Psoas muscle (tissue), 7 donors: ENCODE measurements at regions not wholly inside any gene's neighbourhood (a gene's known extent, or its start where the extent isn't known, plus 50 kb on each side); places are given as distances from the start of the nearest gene placed in this dataset.

Experiments
- ATAC-seq, 4 donors: fragments of 200-7000 bp; cut with Tn5 transposase; one replicate each; pipeline ENCODE4 v1.9.1; 2020; ENCODE audit warnings: moderate library complexity in 3 of 4, mild to moderate bottlenecking in 2 of 4
- DNase-seq, 2 donors: peaks; one replicate each; pipeline ENCODE4 v3.0.0-alpha.2; 2020
- H3K27ac ChIP-seq: fragments of 200-600 bp; one replicate; pipeline ENCODE4 v1.8.0; 2022
- H3K27me3 ChIP-seq, 3 donors: fragments of 200-600 bp in 1 of 3; one replicate each; pipeline versions ENCODE4 v1.6.1 to v1.8.0; 2013 to 2022; ENCODE audit warnings: low read length in 2 of 3, mild to moderate bottlenecking in 2 of 3, moderate library complexity in 1 of 3; ENCODE audit not compliant: insufficient read depth in 3 of 3
- H3K36me3 ChIP-seq, 2 donors: fragments of 200-600 bp in 1 of 2; one replicate each; pipeline versions ENCODE4 v1.6.1 to v1.8.0; 2013 to 2022; ENCODE audit warnings: low read depth in 1 of 2, mild to moderate bottlenecking in 1 of 2, moderate library complexity in 1 of 2; ENCODE audit not compliant: insufficient read depth in 1 of 2
- H3K4me1 ChIP-seq: fragments of 200-600 bp; one replicate; pipeline ENCODE4 v1.8.0; 2022
- H3K4me3 ChIP-seq: fragments of 200-600 bp; one replicate; pipeline ENCODE4 v1.8.0; 2022; ENCODE audit warnings: mild to moderate bottlenecking
- H3K9me3 ChIP-seq: fragments of 200-600 bp; one replicate; pipeline ENCODE4 v1.8.0; 2022
- WGBS, 3 donors: extraction: QIAGEN DNeasy Blood & Tissue Kit; methylation state at CpG; one replicate each; pipeline versions ENCODE4 v1.1.6 to v1.1.7; 2013; 5-methylcytosine and 5-hydroxymethylcytosine counted together
- intact Hi-C, 2 donors: fragments of 100-400 bp; cut with DNase I; formaldehyde crosslinking; loops; one replicate each; pipeline versions ENCODE4 v1.11.0 to v1.14.2; 2022
- TF ChIP-seq, protein P1 (sequence below): fragments of 200-600 bp; IDR thresholded peaks from one replicate; pipeline ENCODE4 v1.8.0; 2022; ENCODE audit warnings: antibody characterized with exemption
- donor health status: healthy with polysubstance abuse.
- donor health status: DM: no; HTN: no; CAD: no; lungs with moderate emphysema.
- donor health status: Bipolar disorder and iron deficiency.
- donor health status: healthy.
- donor health status: DM: yes; HTN: yes; CAD: no.
- donor health status: DM: no; HTN: no; CAD: no.
- donor health status: DM: yes; HTN: yes; CAD: no.

DNA sequence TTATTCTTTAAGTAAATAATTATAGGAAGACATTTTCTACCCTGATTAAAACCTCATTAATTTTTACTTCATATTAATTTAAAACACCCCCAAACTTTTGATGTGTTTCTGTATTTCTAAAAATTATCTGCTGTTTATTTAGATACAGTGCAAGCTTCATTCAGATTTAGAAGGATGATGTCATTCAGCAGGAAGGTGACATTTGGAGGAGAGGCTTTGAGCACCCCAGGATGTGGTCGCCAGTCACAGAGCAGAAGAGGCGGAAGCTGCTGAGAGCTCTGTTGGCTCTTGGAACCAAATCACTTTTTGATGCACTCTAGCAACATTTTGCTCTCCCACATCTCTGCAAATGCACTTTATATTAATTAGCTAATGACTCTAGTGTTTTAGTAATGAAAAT is 233.9 kb upstream of the CACNA2D1 start:
- intact Hi-C loops, result no loop called here
- no peaks in the 10 kb centered on the region for H3K4me1 ChIP-seq
- 44 to 58% (median 51%) methylated on average over 2 of the region's 2 CpGs for WGBS, 3 donors
- no peak for ATAC-seq
- H3K9me3 ChIP-seq, result no peaks in the 10 kb centered on the region
- H3K36me3 ChIP-seq, result no peaks in the 10 kb centered on the region
- TF ChIP-seq, protein P1, sequence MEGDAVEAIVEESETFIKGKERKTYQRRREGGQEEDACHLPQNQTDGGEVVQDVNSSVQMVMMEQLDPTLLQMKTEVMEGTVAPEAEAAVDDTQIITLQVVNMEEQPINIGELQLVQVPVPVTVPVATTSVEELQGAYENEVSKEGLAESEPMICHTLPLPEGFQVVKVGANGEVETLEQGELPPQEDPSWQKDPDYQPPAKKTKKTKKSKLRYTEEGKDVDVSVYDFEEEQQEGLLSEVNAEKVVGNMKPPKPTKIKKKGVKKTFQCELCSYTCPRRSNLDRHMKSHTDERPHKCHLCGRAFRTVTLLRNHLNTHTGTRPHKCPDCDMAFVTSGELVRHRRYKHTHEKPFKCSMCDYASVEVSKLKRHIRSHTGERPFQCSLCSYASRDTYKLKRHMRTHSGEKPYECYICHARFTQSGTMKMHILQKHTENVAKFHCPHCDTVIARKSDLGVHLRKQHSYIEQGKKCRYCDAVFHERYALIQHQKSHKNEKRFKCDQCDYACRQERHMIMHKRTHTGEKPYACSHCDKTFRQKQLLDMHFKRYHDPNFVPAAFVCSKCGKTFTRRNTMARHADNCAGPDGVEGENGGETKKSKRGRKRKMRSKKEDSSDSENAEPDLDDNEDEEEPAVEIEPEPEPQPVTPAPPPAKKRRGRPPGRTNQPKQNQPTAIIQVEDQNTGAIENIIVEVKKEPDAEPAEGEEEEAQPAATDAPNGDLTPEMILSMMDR, result no peak
- H3K4me3 ChIP-seq, result no peak overlapping the region
- no peak for DNase-seq
- no peaks in the 10 kb centered on the region for H3K27me3 ChIP-seq
- no peak overlapping the region for H3K27ac ChIP-seq

DNA sequence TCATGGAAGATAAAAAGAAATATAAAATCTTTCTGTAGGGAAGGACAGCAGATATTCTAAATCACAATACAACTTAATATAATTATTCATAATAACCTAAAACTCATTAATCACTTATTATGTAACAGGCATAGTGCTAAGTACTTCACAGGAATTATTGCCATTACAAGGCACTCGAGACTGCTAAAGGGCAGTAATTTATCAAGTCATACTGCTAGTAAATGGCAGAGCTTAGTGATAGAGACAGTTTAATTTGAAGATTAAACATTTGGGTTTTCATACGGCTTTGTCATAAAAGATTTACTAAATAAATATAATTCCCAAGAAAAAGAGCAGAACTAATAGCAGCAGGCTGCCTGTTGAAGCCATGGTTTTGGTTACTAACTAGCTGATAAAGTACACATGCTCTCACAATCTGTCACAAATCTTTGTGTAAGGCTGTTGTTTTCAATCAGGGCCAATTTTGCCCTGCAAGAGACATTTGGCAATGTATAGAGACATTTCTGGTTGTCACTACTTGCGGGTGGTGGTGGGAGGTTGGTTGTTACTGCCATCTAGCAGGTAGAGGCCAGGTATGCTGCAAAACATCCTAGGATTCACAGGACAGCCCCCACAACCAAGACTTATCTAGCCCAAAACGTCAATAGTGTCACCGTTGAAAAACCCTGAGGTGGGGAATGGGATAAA is 233.3 kb upstream of the CACNA2D1 start:
- intact Hi-C loops, result no loop called here
- WGBS, 3 donors, result 44 to 55% (median 49%) methylated on average over 5 of the region's 5 CpGs
- no peak for DNase-seq

DNA sequence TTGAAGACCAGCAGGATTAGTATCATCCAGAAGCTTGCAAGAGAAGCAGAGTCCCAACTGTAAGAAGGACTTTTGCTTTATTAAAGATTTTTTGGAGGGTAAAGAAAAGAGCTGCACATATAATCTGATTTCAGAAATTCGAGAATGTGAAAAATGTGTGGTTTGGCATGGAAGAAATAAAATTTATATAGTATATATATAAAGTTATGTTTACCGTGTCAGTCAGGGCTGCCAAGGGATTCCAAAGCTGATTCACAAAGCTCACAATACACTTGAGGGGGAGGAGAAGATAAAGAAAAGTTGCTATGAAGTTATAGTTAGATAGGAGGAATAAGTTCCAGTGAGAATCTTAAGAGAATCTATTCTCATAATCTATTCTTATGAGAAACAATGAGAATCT is 231.8 kb upstream of the CACNA2D1 start:
- Histone ChIP-seq H3K36me3 (no peaks in the 10 kb centered on the region), H3K27me3 (no peaks in the 10 kb centered on the region), H3K27ac (no peak overlapping the region), H3K4me1 (no peaks in the 10 kb centered on the region), H3K4me3 (no peak overlapping the region), H3K9me3 (no peaks in the 10 kb centered on the region)
- DNase-seq (no peak), ATAC-seq (no peak)
- WGBS, 3 donors, result 63 to 67% (median 64%) methylated on average over 2 of the region's 2 CpGs
- intact Hi-C loops, result no loop called here
- TF ChIP-seq, protein P1, result no peak

More for the DNA sequence above, 233.3 kb upstream of the CACNA2D1 start:
- Histone ChIP-seq H3K27me3 (no peaks in the 10 kb centered on the region), H3K36me3 (no peaks in the 10 kb centered on the region), H3K27ac (no peak overlapping the region), H3K4me1 (no peaks in the 10 kb centered on the region), H3K9me3 (no peaks in the 10 kb centered on the region), H3K4me3 (no peak overlapping the region)
- TF ChIP-seq, protein P1, result no peak
- no peak for ATAC-seq

DNA sequence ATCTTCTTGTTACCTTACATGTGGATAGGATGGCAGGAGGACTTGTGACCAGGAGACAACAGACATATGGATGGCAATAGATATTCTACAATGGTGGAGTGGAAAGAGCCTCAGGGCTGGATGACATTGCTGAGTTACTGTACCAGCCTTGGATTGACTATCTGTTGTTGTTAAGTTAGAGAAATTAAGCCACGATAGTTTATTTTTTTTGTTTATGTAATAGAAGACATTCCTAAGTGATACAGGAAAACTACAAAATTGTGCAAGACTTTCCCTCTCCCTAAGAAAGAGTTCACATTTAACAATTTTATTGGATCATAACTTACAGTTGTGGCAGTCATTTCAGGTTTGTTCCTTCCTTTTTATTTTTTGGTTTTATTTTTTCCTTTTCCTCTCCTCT is 230.7 kb upstream of the CACNA2D1 start:
- TF ChIP-seq, protein P1, result no peak
- H3K4me3 ChIP-seq, result no peak overlapping the region
- no peak for DNase-seq
- no peak for ATAC-seq
- no peaks in the 10 kb centered on the region for H3K36me3 ChIP-seq
- no peaks in the 10 kb centered on the region for H3K27me3 ChIP-seq
- H3K4me1 ChIP-seq, result no peaks in the 10 kb centered on the region
- no peaks in the 10 kb centered on the region for H3K9me3 ChIP-seq
- 38 to 89% (median 85%) methylated on average over 1 of the region's 1 CpG for WGBS, 3 donors
- intact Hi-C loops, result no loop called here
- H3K27ac ChIP-seq, result no peak overlapping the region

DNA sequence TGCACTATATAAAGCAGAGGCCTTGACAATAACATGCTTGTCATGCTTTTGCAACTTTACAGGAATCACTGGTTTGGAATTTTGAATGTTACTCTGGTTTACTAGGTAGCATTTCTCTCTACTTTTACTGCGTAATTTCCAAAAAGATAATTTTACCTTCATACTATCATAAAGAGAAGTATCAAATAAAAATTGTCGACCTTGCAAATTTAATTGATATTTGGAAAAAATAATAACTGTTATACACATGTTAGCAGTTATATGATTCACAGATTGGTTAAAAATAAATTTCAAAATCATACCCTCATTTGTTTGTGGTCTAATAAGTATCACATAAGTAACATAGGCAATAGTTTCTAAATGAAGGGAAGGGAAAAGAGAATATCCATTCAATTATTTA is 228.5 kb upstream of the CACNA2D1 start:
- intact Hi-C loops, result no loop called here
- no peak for DNase-seq
- WGBS, 3 donors, result 91 to 97% (median 92%) methylated on average over 2 of the region's 2 CpGs
- Histone ChIP-seq H3K27me3 (no peaks in the 10 kb centered on the region), H3K4me1 (no peaks in the 10 kb centered on the region), H3K36me3 (no peaks in the 10 kb centered on the region), H3K27ac (no peak overlapping the region), H3K4me3 (no peak overlapping the region), H3K9me3 (no peaks in the 10 kb centered on the region)
- TF ChIP-seq, protein P1, result no peak
- ATAC-seq, result no peak
